ENCODE measurements at regions not wholly inside any gene's neighbourhood (a gene's known extent, or its start where the extent isn't known, plus 50 kb on each side); places are given as distances from the start of the nearest gene placed in this dataset.

DNA sequence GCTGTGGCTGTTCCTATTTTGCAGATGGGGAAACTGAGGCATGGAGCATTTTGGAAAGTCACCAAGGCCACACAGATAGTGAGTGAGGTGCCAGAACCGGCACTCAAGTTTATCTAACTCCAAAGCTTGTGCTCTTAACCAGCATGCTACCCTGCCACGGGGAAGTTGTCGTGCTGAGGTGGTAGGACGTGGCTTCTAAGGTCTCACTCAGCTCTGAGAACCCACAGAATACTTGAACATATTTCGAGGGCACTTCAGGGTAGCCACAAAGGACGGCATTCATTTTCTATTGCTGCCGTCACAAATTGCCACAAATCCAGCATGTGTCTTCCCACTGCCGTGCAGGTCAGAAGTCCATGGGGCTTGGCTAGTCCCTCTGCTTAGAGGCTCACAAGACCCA is 116.7 kb downstream of the OLFM1 start:
- H3K4me3 ChIP-seq = no peak overlapping the region
- 70 to 92% methylated on average over 8 of the region's 8 CpGs for WGBS, 2 donors
- H3K27me3 ChIP-seq = peaks cover 0 to 11% of the 10 kb centered on the region in 2 donors
- H3K9me3 ChIP-seq = no peaks in the 10 kb centered on the region
- TF ChIP-seq, protein P1, sequence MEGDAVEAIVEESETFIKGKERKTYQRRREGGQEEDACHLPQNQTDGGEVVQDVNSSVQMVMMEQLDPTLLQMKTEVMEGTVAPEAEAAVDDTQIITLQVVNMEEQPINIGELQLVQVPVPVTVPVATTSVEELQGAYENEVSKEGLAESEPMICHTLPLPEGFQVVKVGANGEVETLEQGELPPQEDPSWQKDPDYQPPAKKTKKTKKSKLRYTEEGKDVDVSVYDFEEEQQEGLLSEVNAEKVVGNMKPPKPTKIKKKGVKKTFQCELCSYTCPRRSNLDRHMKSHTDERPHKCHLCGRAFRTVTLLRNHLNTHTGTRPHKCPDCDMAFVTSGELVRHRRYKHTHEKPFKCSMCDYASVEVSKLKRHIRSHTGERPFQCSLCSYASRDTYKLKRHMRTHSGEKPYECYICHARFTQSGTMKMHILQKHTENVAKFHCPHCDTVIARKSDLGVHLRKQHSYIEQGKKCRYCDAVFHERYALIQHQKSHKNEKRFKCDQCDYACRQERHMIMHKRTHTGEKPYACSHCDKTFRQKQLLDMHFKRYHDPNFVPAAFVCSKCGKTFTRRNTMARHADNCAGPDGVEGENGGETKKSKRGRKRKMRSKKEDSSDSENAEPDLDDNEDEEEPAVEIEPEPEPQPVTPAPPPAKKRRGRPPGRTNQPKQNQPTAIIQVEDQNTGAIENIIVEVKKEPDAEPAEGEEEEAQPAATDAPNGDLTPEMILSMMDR (IDR thresholded peaks at IDR 0.05) = no peak
- TF ChIP-seq POLR2A (IDR thresholded peaks at IDR 0.05) = no peak
- no peak for TF ChIP-seq EP300 (IDR thresholded peaks at IDR 0.05)
- no peaks in the 10 kb centered on the region for H3K36me3 ChIP-seq
- no peak for DNase-seq (ENCODE audit: low spot score in 2 of 2)
- H3K27ac ChIP-seq = no peak overlapping the region
- no peaks in the 10 kb centered on the region for H3K4me1 ChIP-seq

DNA sequence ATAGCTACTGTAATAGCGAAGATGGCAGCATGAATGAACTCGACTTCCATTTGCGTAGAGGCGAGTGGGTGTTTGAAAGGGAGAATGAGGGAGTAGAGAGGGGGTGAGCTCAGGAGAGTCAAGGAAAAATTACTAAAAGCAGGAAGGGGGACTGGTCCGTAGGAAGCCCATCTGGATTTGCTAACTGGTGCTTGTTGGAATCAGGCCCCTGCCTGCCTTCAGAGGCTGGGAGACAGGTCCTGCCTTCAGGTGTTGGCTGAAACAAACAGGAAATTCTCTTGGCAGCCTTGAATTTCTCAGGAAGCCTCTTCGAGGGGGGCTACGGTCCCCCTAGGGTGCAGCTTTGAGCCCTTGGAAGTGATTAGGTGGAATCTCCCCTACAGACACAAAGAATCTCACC is 121.7 kb downstream of the OLFM1 start:
- TF ChIP-seq, protein P1 (IDR thresholded peaks at IDR 0.05) = no peak
- TF ChIP-seq POLR2A (IDR thresholded peaks at IDR 0.05) = no peak
- TF ChIP-seq EP300 (IDR thresholded peaks at IDR 0.05) = no peak
- Histone ChIP-seq H3K27ac (no peak overlapping the region), H3K9me3 (peaks cover 0 to 21% (median 0%) of the 10 kb centered on the region in 4 donors), H3K4me1 (peaks cover 0 to 4% (median 0%) of the 10 kb centered on the region in 4 donors), H3K4me3 (no peak overlapping the region), H3K36me3 (no peaks in the 10 kb centered on the region), H3K27me3 (peaks cover 0 to 4% of the 10 kb centered on the region in 2 donors)
- 68 to 85% methylated on average over 6 to 7 of the region's 7 CpGs for WGBS, 2 donors
- no peak for DNase-seq (ENCODE audit: low spot score in 2 of 2)

DNA sequence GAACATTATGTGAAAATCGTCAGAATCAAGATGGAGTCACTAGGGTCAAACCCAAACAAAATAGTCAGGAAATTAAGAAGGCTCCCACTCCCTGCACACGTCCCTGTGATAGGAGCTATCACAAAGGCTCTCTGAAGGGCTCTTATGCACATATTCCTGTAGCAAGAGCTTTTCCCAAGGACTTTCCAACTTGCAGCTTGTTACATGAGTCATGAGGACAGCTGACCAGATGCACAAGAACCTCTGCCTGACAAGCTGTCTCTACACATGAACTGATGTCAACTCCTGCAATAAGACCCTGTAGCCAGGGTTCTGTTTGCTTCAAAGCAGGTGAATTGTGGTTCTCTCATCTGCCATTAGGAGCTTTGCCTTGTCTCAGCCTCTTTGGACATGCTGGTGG is 122.4 kb downstream of the OLFM1 start:
- H3K27me3 ChIP-seq = peaks cover 0 to 10% of the 10 kb centered on the region in 2 donors
- peaks cover 0 to 21% (median 0%) of the 10 kb centered on the region in 4 donors for H3K9me3 ChIP-seq
- H3K27ac ChIP-seq = no peak overlapping the region
- H3K36me3 ChIP-seq = no peaks in the 10 kb centered on the region
- no peak for DNase-seq (ENCODE audit: low spot score in 2 of 2)
- 48 to 52% methylated on average over 2 of the region's 2 CpGs for WGBS, 2 donors
- H3K4me1 ChIP-seq = peaks cover 0 to 5% (median 0%) of the 10 kb centered on the region in 4 donors
- no peak for TF ChIP-seq EP300 (IDR thresholded peaks at IDR 0.05)
- TF ChIP-seq POLR2A (IDR thresholded peaks at IDR 0.05) = no peak
- TF ChIP-seq, protein P1 (IDR thresholded peaks at IDR 0.05) = no peak
- no peak overlapping the region for H3K4me3 ChIP-seq

DNA sequence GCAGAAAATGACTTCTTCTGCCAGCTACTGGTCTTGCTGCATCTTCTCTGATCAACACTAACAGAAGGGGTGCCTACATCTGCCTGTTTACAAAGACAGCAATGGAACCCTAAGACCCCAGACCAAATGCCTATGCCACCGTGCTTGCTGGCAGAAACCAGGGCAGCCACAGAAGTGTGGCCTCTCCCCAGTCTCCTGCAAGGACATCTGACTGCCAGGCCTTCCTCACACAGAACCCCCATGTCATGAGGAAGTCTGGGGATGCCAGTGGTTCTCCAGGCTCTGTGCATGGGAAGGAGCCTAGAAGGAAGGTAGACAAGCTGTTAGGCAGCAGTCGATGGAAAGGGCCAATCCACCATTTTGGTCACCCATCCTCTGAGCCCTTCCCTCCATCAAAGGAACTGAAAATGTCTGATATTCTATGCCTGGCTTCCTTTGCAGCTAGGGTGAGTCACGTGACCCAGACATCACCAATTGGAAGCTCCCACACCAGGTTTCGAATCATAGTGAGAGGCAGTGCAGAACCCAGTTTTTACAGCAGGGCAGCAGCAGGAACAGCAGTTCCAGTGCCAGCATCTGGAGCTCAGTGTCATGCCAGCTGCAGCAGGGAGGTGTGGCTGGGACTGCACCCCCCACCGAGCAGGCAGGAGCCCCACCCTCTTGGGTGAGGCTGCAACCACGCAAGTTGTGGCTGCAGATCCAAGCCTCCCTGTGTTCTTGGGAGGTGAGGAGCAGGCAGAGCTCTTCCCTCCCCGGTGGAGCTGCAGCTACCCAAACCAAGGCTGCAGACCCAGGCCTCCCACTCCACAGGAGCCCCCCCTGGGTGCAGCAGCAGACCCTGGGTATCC is 123.4 kb downstream of the OLFM1 start:
- 78 to 86% methylated on average over 4 to 7 of the region's 7 CpGs for WGBS, 2 donors
- Histone ChIP-seq H3K36me3 (no peaks in the 10 kb centered on the region), H3K4me3 (no peak overlapping the region), H3K27ac (no peak overlapping the region), H3K27me3 (peaks cover 0 to 16% of the 10 kb centered on the region in 2 donors), H3K9me3 (peaks cover 0 to 21% (median 0%) of the 10 kb centered on the region in 4 donors), H3K4me1 (peaks cover 0 to 7% (median 0%) of the 10 kb centered on the region in 4 donors)
- no peak for TF ChIP-seq POLR2A (IDR thresholded peaks at IDR 0.05)
- TF ChIP-seq, protein P1 (IDR thresholded peaks at IDR 0.05) = no peak
- TF ChIP-seq EP300 (IDR thresholded peaks at IDR 0.05) = no peak
- DNase-seq (ENCODE audit: low spot score in 2 of 2) = no peak

DNA sequence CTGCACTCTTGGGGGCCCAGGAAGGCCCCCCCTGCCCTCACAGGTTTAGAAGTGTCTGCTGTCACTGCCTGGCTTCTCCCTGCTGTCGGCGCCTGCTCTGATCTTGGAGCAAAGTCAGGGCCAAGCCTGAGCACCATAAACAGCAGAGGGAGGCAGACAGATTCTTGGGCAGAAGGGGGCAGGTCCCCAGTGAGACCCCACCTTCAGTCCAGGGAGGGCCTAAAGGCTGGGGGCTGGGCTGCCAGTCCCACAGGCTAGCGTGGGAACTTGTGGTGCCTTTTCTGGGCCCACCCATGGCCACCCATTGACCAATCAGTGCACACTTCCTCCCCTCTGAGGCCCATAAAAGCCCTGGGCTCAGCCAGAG is 124.0 kb downstream of the OLFM1 start:
- peaks cover 0 to 22% of the 10 kb centered on the region in 2 donors for H3K27me3 ChIP-seq
- no peak for TF ChIP-seq EP300 (IDR thresholded peaks at IDR 0.05)
- TF ChIP-seq, protein P1 (IDR thresholded peaks at IDR 0.05) = no peak
- no peak for TF ChIP-seq POLR2A (IDR thresholded peaks at IDR 0.05)
- no peak overlapping the region for H3K27ac ChIP-seq
- no peaks in the 10 kb centered on the region for H3K36me3 ChIP-seq
- DNase-seq (ENCODE audit: low spot score in 2 of 2) = no peak
- peaks cover 0 to 21% (median 0%) of the 10 kb centered on the region in 4 donors for H3K9me3 ChIP-seq
- no peak overlapping the region for H3K4me3 ChIP-seq
- peaks cover 0 to 13% (median 0%) of the 10 kb centered on the region in 4 donors for H3K4me1 ChIP-seq
- WGBS, 2 donors = 89 to 96% methylated on average over 3 of the region's 3 CpGs
